Left lung (tissue), 4 donors: ENCODE measurements at regions not wholly inside any gene's neighbourhood (a gene's known extent, or its start where the extent isn't known, plus 50 kb on each side); places are given as distances from the start of the nearest gene placed in this dataset.

Source experiments
- ATAC-seq: fragments of 200-7000 bp; cut with Tn5 transposase; one replicate; pipeline ENCODE4 v1.9.1; 2020; ENCODE audit warnings: moderate library complexity
- DNase-seq, 4 donors: peaks; one replicate each; pipeline ENCODE4 v3.0.0-alpha.2; 2013 to 2020
- H3K27ac ChIP-seq, 2 donors: fragments of 200-600 bp; sonication (generic) in 1 of 2; one replicate each; pipeline versions ENCODE4 v1.5.0 to v1.8.0; 2020 to 2021
- H3K27me3 ChIP-seq, 2 donors: fragments of 200-600 bp; sonication (generic) in 1 of 2; one replicate each; pipeline versions ENCODE4 v1.5.0 to v1.8.0; 2020 to 2021
- H3K36me3 ChIP-seq, 2 donors: fragments of 200-600 bp; sonication (generic) in 1 of 2; one replicate each; pipeline versions ENCODE4 v1.5.0 to v1.8.0; 2020 to 2021
- H3K4me1 ChIP-seq, 2 donors: fragments of 200-600 bp; one replicate each; pipeline ENCODE4 v1.8.0; 2021
- H3K4me3 ChIP-seq, 2 donors: fragments of 200-600 bp; sonication (generic) in 1 of 2; one replicate each; pipeline versions ENCODE4 v1.5.0 to v1.8.0; 2020 to 2021; ENCODE audit warnings: mild to moderate bottlenecking in 1 of 2
- H3K9me3 ChIP-seq, 2 donors: fragments of 200-600 bp; sonication (generic) in 1 of 2; one replicate each; pipeline versions ENCODE4 v1.5.0 to v1.8.0; 2020 to 2021
- intact Hi-C, 2 donors: fragments of 100-400 bp; cut with DNase I; formaldehyde crosslinking; loops; one replicate each; pipeline versions ENCODE4 v1.11.2 to v1.14.2; 2022
- TF ChIP-seq, protein P1 (sequence below), 2 donors: fragments of 200-600 bp; sonication (generic) in 1 of 2; IDR thresholded peaks; one replicate each; pipeline versions ENCODE4 v1.5.0 to v1.8.0; 2021; ENCODE audit warnings: antibody characterized with exemption in 2 of 2
- donor health status: DM: no; HTN: yes; CAD: no.
- donor health status: DM: no; HTN: no; CAD: no.

- TF ChIP-seq, protein P1, sequence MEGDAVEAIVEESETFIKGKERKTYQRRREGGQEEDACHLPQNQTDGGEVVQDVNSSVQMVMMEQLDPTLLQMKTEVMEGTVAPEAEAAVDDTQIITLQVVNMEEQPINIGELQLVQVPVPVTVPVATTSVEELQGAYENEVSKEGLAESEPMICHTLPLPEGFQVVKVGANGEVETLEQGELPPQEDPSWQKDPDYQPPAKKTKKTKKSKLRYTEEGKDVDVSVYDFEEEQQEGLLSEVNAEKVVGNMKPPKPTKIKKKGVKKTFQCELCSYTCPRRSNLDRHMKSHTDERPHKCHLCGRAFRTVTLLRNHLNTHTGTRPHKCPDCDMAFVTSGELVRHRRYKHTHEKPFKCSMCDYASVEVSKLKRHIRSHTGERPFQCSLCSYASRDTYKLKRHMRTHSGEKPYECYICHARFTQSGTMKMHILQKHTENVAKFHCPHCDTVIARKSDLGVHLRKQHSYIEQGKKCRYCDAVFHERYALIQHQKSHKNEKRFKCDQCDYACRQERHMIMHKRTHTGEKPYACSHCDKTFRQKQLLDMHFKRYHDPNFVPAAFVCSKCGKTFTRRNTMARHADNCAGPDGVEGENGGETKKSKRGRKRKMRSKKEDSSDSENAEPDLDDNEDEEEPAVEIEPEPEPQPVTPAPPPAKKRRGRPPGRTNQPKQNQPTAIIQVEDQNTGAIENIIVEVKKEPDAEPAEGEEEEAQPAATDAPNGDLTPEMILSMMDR (IDR thresholded peaks at IDR 0.05), result no peak
- H3K9me3 ChIP-seq, result no peaks in the 10 kb centered on the region
- DNase-seq (no peak), ATAC-seq (no peak)
- intact Hi-C loops, result no loop called here
- peaks cover 0 to 19% of the 10 kb centered on the region in 2 donors for H3K27me3 ChIP-seq
- no peak overlapping the region for H3K27ac ChIP-seq
- H3K36me3 ChIP-seq, result no peaks in the 10 kb centered on the region
- H3K4me1 ChIP-seq, result no peaks in the 10 kb centered on the region
- H3K4me3 ChIP-seq, result no peak overlapping the region
Observed at GRCh38 chr18:47557160-47557559, 305.7 kb upstream of the SKOR2 start.

DNA sequence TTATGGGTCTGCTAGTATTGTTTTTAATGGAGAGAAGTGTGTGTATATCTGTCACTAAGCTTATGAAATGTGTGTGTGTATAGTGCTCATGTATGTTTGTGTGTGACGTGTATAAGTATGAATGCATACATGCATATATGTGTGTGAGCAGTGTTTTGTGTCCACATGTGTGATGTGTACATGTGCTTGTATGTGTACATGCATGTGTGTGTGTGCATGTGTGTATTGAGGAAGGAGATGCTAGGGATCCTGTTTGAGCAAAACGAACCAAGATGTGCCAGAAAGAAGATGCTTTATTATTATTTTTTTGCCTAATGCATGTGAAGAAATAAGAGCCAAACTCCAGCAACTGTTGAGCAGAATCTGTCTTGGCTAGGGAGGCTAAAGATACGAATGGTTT, 301.3 kb upstream of the SKOR2 start:
- Histone ChIP-seq H3K36me3 (no peaks in the 10 kb centered on the region), H3K4me3 (no peak overlapping the region), H3K4me1 (no peaks in the 10 kb centered on the region), H3K27me3 (no peaks in the 10 kb centered on the region), H3K27ac (no peak overlapping the region), H3K9me3 (no peaks in the 10 kb centered on the region)
- intact Hi-C loops, result no loop called here
- TF ChIP-seq, protein P1 (IDR thresholded peaks at IDR 0.05), result no peak
- no peak for ATAC-seq
- DNase-seq, result no peak

- no peak for DNase-seq
- Histone ChIP-seq H3K27me3 (no peaks in the 10 kb centered on the region), H3K4me3 (no peak overlapping the region), H3K36me3 (no peaks in the 10 kb centered on the region), H3K4me1 (no peaks in the 10 kb centered on the region), H3K9me3 (no peaks in the 10 kb centered on the region), H3K27ac (no peak overlapping the region)
- intact Hi-C loops, result no loop called here
- no peak for ATAC-seq
- TF ChIP-seq, protein P1 (IDR thresholded peaks at IDR 0.05), result no peak
Observed at GRCh38 chr18:47550611-47551010, 299.2 kb upstream of the SKOR2 start.

GRCh38 chr18:47549021-47549540, 297.6 kb upstream of the SKOR2 start:
- no peaks in the 10 kb centered on the region for H3K4me1 ChIP-seq
- no peaks in the 10 kb centered on the region for H3K9me3 ChIP-seq
- no peaks in the 10 kb centered on the region for H3K36me3 ChIP-seq
- no peak for DNase-seq
- ATAC-seq, result no peak
- TF ChIP-seq, protein P1 (IDR thresholded peaks at IDR 0.05), result no peak
- intact Hi-C loops, result no loop called here
- H3K27ac ChIP-seq, result no peak overlapping the region
- H3K4me3 ChIP-seq, result no peak overlapping the region
- peaks cover 0 to 4% of the 10 kb centered on the region in 2 donors for H3K27me3 ChIP-seq

DNA sequence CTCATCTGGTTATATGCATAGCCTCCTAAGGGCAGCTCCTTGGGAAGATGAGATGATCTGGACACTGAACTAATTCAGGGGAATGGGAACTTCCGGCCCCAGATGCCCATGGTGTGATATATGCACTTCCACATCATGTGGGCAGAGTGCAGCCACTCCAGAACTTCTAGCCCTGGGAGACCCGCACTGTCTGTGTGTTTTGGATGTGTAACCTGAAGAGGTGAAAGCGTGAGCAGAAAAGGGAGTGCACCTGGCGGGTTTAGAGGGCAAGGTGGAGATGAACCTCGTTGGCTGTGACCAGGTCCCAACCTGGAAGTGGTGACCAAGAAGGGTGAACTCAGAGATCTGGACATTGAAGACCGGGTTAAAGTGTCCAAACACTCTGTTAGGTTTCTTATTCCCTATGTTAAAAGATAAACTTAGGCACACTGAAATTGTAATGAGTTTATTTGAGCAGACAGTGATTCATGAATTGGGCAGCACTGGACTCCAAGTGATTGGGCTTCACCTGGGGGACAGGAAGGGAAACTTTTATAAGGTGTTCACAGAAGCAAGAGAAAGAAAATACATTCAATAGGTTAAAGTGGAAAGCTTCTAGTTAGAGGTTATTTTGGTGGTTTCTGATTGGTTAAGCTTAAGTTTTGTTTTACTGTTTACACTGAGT, 296.2 kb upstream of the SKOR2 start:
- DNase-seq, result no peak
- H3K4me3 ChIP-seq, result no peak overlapping the region
- H3K9me3 ChIP-seq, result no peaks in the 10 kb centered on the region
- TF ChIP-seq, protein P1 (IDR thresholded peaks at IDR 0.05), result no peak
- H3K36me3 ChIP-seq, result no peaks in the 10 kb centered on the region
- no peak overlapping the region for H3K27ac ChIP-seq
- intact Hi-C loops, result no loop called here
- no peak for ATAC-seq
- H3K4me1 ChIP-seq, result no peaks in the 10 kb centered on the region
- H3K27me3 ChIP-seq, result peaks cover 0 to 4% of the 10 kb centered on the region in 2 donors
